Vagina (tissue), 2 donors: ENCODE measurements at regions not wholly inside any gene's neighbourhood (a gene's known extent, or its start where the extent isn't known, plus 50 kb on each side); places are given as distances from the start of the nearest gene placed in this dataset.

Experiments
- DNase-seq, 2 donors: peaks; one replicate each; pipeline ENCODE4 v3.0.0-alpha.2; 2017; ENCODE audit errors: extremely low spot score in 2 of 2
- H3K27ac ChIP-seq: fragments of 200-600 bp; sonication (generic); one replicate; pipeline ENCODE4 v1.5.1; 2019
- H3K27me3 ChIP-seq: fragments of 200-600 bp; sonication (generic); one replicate; pipeline ENCODE4 v1.5.1; 2019
- H3K36me3 ChIP-seq, 2 donors: fragments of 200-600 bp; sonication (generic); one replicate each; pipeline ENCODE4 v1.5.1; 2017 to 2019
- H3K4me1 ChIP-seq: fragments of 200-600 bp; sonication (generic); one replicate; pipeline ENCODE4 v1.5.1; 2019
- H3K4me3 ChIP-seq, 2 donors: fragments of 200-600 bp; sonication (generic); 1 replicate in 1 of 2; 2 replicates in 1 of 2; pipeline ENCODE4 v1.5.1; 2016 to 2019
- H3K9me3 ChIP-seq: fragments of 200-600 bp; sonication (generic); one replicate; pipeline ENCODE4 v1.5.1; 2019
- CTCF ChIP-seq, 3 experiments: fragments of 450-650 bp in 2 of 3; fragments of 200-600 bp in 1 of 3; sonication (generic) in 1 of 3; IDR thresholded peaks; one replicate each; pipeline ENCODE4 v1.5.1; 2017 to 2019; ENCODE audit warnings: antibody characterized with exemption in 3 of 3, mild to moderate bottlenecking in 2 of 3, moderate library complexity in 2 of 3
- POLR2A ChIP-seq, 2 donors: fragments of 450-650 bp; IDR thresholded peaks; one replicate each; pipeline ENCODE4 v1.6.1; 2017; ENCODE audit warnings: antibody characterized with exemption in 2 of 2, mild to moderate bottlenecking in 2 of 2, moderate library complexity in 2 of 2
- POLR2AphosphoS5 ChIP-seq, 2 donors: sonication (generic); formaldehyde crosslinking; IDR thresholded peaks; one replicate each; pipeline ENCODE4 v1.9.0; 2017; ENCODE audit warnings: antibody characterized with exemption in 2 of 2, mild to moderate bottlenecking in 2 of 2, low read depth in 1 of 2; ENCODE audit not compliant: insufficient read depth in 1 of 2
- intact Hi-C: fragments of 100-400 bp; cut with DNase I; formaldehyde crosslinking; loops from one replicate; pipeline ENCODE4 v1.15.1; 2023

DNA sequence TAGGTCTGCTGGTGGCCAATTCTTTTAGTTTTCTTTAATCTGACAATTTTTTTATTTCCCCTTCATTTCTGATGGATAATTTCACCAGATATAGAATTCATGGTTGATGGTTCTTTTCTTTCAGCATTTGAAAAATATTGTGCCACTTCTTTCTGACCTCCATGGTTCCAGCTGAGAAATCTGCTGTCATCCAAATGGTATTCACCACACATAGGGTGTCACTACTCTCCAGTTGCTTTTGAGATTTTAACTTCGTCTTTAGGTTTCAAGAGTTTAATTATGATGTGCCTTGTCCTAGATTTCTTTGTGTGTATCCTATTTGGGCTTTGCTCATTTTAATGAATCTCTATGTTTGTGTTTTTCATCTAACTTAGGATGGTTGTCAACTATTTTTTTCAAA lies 488.6 kb upstream of the HS6ST1 start:
- Histone ChIP-seq H3K36me3 (no peaks in the 10 kb centered on the region), H3K4me1 (no peaks in the 10 kb centered on the region), H3K4me3 (no peak overlapping the region), H3K27me3 (no peaks in the 10 kb centered on the region), H3K27ac (no peak overlapping the region), H3K9me3 (no peaks in the 10 kb centered on the region)
- intact Hi-C loops: no loop called here
- no peak for DNase-seq
- TF ChIP-seq CTCF (IDR thresholded peaks at IDR 0.05): no peak
- no peak for TF ChIP-seq POLR2AphosphoS5 (IDR thresholded peaks at IDR 0.05; ENCODE audit: insufficient read depth in 1 of 2, low read depth in 1 of 2)

- peak; percentile 70 to 77 for DNase-seq
- intact Hi-C loops: no loop called here
- H3K4me3 ChIP-seq: no peak overlapping the region
- no peaks in the 10 kb centered on the region for H3K27me3 ChIP-seq
- H3K9me3 ChIP-seq: no peaks in the 10 kb centered on the region
- TF ChIP-seq POLR2A (IDR thresholded peaks at IDR 0.05) (no peak), CTCF (IDR thresholded peaks at IDR 0.05) (no peak), POLR2AphosphoS5 (IDR thresholded peaks at IDR 0.05; ENCODE audit: insufficient read depth in 1 of 2, low read depth in 1 of 2) (no peak)
- no peaks in the 10 kb centered on the region for H3K4me1 ChIP-seq
- H3K36me3 ChIP-seq: no peaks in the 10 kb centered on the region
- peak overlapping the region; percentile 30 for H3K27ac ChIP-seq
Measured at GRCh38 chr2:128808462-128809258, 490.0 kb upstream of the HS6ST1 start.

GRCh38 chr2:128809259-128809636 lies 490.6 kb upstream of the HS6ST1 start:
- DNase-seq: peak in 1 of 2 donors; percentile 25
- Histone ChIP-seq H3K4me1 (no peaks in the 10 kb centered on the region), H3K27ac (no peak overlapping the region), H3K36me3 (no peaks in the 10 kb centered on the region), H3K27me3 (no peaks in the 10 kb centered on the region), H3K4me3 (no peak overlapping the region), H3K9me3 (no peaks in the 10 kb centered on the region)
- TF ChIP-seq POLR2A (IDR thresholded peaks at IDR 0.05): no peak
- peak in 1 of 2 donors; percentile 23 for TF ChIP-seq POLR2AphosphoS5 (IDR thresholded peaks at IDR 0.05; ENCODE audit: insufficient read depth in 1 of 2, low read depth in 1 of 2)
- intact Hi-C loops: no loop called here

GRCh38 chr2:128809880-128810279 lies 491.2 kb upstream of the HS6ST1 start:
- Histone ChIP-seq H3K9me3 (no peaks in the 10 kb centered on the region), H3K4me3 (no peak overlapping the region), H3K27me3 (no peaks in the 10 kb centered on the region), H3K36me3 (no peaks in the 10 kb centered on the region), H3K27ac (no peak overlapping the region), H3K4me1 (no peaks in the 10 kb centered on the region)
- DNase-seq: peak in 1 of 2 donors; percentile 34
- intact Hi-C loops: no loop called here
- no peak for TF ChIP-seq POLR2A (IDR thresholded peaks at IDR 0.05)
- no peak for TF ChIP-seq POLR2AphosphoS5 (IDR thresholded peaks at IDR 0.05; ENCODE audit: insufficient read depth in 1 of 2, low read depth in 1 of 2)
- no peak for TF ChIP-seq CTCF (IDR thresholded peaks at IDR 0.05)

DNA sequence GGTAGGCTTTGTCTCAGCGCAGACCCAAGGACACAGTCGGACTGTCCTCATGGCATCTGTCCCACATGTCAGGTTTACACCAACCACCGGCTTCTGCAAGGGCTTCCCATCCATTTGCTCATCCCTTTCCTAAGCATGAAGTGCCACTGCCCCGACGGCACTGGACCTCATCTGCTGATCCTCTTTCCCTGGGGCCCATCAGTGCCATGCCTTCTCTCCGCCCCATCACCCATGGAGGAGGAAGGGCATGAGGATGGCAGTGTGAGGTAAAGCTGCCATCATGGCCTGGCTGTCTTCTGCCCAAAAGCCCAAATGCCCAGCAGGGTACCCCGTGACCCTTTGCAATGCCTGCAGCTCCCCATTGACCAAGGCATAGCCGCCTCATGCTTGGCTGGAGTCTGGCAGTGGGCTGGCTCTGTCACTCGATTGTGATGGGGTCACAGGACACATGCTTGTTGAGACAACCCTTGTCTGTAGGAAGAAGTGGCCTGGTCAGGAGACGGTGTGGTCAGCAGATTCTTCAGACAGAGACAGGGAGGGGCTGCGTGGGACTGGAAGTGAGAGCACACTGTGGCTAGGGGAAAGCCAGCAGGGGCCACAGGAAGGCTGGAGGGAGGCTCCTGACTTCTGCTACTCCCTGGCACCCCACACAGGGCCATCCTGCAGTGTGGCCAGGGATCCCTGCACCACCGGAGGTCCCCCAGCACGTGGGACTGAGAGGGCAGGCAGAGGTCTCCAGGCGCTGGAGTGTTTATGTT lies 493.7 kb upstream of the HS6ST1 start:
- peak; percentile 76 to 95 for DNase-seq
- Histone ChIP-seq H3K4me1 (no peaks in the 10 kb centered on the region), H3K4me3 (no peak overlapping the region), H3K27me3 (no peaks in the 10 kb centered on the region), H3K9me3 (no peaks in the 10 kb centered on the region), H3K27ac (no peak overlapping the region), H3K36me3 (no peaks in the 10 kb centered on the region)
- no peak for TF ChIP-seq CTCF (IDR thresholded peaks at IDR 0.05)
- TF ChIP-seq POLR2A (IDR thresholded peaks at IDR 0.05): no peak
- no peak for TF ChIP-seq POLR2AphosphoS5 (IDR thresholded peaks at IDR 0.05; ENCODE audit: insufficient read depth in 1 of 2, low read depth in 1 of 2)
- intact Hi-C loops: no loop called here
